GM21526 (cell line): ENCODE measurements at regions not wholly inside any gene's neighbourhood (a gene's known extent, or its start where the extent isn't known, plus 50 kb on each side); places are given as distances from the start of the nearest gene placed in this dataset.

Experiments
- ATAC-seq: cut with Tn5 transposase; IDR thresholded peaks from one replicate; pipeline ENCODE4 v1.9.1; 2021; ENCODE audit warnings: moderate library complexity; ENCODE audit not compliant: unreplicated experiment, low FRiP score

- no peak for ATAC-seq
Measured at GRCh38 chr2:14817848-14818247, 185.3 kb downstream of the LRATD1 start.

GRCh38 chr2:14826518-14826917 is 194.0 kb downstream of the LRATD1 start:
- no peak for ATAC-seq

- ATAC-seq: no peak
Measured at GRCh38 chr2:14827226-14828023, 194.9 kb downstream of the LRATD1 start.

- ATAC-seq: no peak
Measured at GRCh38 chr2:14828223-14828622, 195.7 kb downstream of the LRATD1 start.

GRCh38 chr2:14828968-14829367 is 196.5 kb downstream of the LRATD1 start:
- ATAC-seq: no peak

- no peak for ATAC-seq
Measured at GRCh38 chr2:14831458-14831857, 198.9 kb downstream of the LRATD1 start.

- no peak for ATAC-seq
Measured at GRCh38 chr2:14843507-14844204, 211.1 kb downstream of the LRATD1 start.

GRCh38 chr2:14855751-14856150 is 223.2 kb downstream of the LRATD1 start:
- ATAC-seq: no peak

- no peak for ATAC-seq
Measured at GRCh38 chr2:14861181-14861580, 228.7 kb downstream of the LRATD1 start.

GRCh38 chr2:14866736-14867352 is 234.3 kb downstream of the LRATD1 start:
- no peak for ATAC-seq

GRCh38 chr2:14867853-14868252 is 235.3 kb downstream of the LRATD1 start:
- ATAC-seq: no peak

GRCh38 chr2:14872779-14873325 is 240.3 kb downstream of the LRATD1 start:
- no peak for ATAC-seq

- ATAC-seq: no peak
Measured at GRCh38 chr2:14881651-14882327, 249.3 kb downstream of the LRATD1 start.

GRCh38 chr2:14884651-14885050 is 252.1 kb downstream of the LRATD1 start:
- no peak for ATAC-seq

- no peak for ATAC-seq
Measured at GRCh38 chr2:14891546-14891945, 259.0 kb downstream of the LRATD1 start.

- ATAC-seq: no peak
Measured at GRCh38 chr2:14896330-14897030, 264.0 kb downstream of the LRATD1 start.

- no peak for ATAC-seq
Measured at GRCh38 chr2:14899621-14900414, 267.3 kb downstream of the LRATD1 start.

- no peak for ATAC-seq
Measured at GRCh38 chr2:14901737-14902136, 269.2 kb downstream of the LRATD1 start.

GRCh38 chr2:14902953-14903352 is 270.4 kb downstream of the LRATD1 start:
- no peak for ATAC-seq
